HG03045 (cell line): ENCODE measurements at regions not wholly inside any gene's neighbourhood (a gene's known extent, or its start where the extent isn't known, plus 50 kb on each side); places are given as distances from the start of the nearest gene placed in this dataset.
"Not testable (repeated sequence)": the region's sequence is repeated elsewhere in the genome, so short reads cannot be mapped to it uniquely, and the experiment has no call there.

ENCODE experiments used
- ATAC-seq: cut with Tn5 transposase; IDR thresholded peaks from one replicate; pipeline ENCODE4 v1.9.1; 2021; ENCODE audit warnings: mild to moderate bottlenecking, moderate library complexity; ENCODE audit not compliant: unreplicated experiment

DNA sequence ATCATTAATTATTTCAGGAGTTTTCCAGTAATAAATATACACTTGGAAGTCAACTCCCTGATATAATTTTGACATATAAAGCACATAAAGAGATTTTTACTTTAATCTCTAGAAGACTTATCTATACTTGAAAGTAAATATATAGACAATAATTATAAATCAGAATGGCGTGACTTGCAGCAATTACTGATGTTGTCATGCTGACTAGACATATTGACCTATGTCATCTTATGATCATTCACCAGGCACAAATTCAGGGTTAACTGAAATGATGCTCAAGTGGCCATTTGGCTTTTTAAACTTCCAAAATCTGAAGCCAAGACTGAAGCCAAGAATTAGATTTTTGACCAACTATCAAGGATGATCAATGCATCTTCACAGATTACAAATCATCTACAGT lies 192.2 kb downstream of the MCHR2 start:
- ATAC-seq = no peak

DNA sequence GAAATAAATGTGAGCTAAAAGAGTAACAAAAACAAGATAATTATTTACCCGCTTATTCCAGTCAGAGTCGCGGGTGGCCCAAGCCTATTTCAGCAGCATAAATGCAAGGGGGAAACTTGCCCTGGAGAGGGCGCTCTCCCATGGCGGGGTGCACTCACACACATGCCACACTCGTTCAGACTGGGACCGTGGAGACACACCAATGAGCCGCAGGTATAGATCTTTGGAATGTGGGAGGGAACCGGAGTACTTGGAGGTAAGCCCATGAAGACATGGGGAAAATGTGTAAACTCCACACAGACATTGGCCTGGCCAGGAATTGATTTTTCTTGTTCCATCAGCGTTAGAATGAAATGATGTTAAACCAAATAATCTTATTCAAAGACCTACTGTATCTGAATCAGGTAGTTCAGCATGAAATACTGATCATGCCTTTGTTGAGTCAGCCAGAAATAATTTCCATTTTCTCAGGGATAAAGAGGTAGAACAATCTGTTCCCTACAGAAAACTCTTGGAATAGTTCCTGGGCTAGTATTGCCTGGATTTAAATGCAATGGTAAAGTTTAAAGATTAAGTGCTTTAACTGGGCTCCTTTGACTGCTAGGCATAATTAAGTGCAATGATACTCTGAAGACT lies 191.5 kb downstream of the MCHR2 start:
- ATAC-seq = no peak

GRCh38 chr6:99808992-99809391 lies 185.0 kb downstream of the MCHR2 start:
- no peak for ATAC-seq

DNA sequence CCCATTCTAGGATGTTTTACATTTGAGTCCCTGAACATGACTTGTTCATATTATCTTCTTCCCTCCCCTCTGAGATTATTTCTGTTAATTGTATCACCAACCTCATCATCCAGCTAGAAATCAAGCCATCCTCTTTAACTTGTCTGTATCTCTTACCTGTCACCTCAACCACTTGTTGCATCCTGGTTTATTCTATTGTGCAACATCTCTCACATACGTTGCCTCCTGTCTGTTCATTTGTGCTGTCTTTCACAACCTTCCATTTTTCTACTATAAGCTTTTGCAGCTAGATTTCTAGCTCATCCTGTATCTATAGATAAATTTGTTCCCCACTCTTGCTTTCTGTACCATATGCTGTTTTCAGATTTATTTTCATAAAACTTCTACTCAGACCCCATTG lies 183.7 kb downstream of the MCHR2 start:
- no peak for ATAC-seq

GRCh38 chr6:99810942-99811620 lies 182.9 kb downstream of the MCHR2 start:
- ATAC-seq = no peak

GRCh38 chr6:99811636-99812035 lies 182.4 kb downstream of the MCHR2 start:
- no peak for ATAC-seq

- ATAC-seq = no peak
Measured at GRCh38 chr6:99813565-99813964, 180.5 kb downstream of the MCHR2 start.

DNA sequence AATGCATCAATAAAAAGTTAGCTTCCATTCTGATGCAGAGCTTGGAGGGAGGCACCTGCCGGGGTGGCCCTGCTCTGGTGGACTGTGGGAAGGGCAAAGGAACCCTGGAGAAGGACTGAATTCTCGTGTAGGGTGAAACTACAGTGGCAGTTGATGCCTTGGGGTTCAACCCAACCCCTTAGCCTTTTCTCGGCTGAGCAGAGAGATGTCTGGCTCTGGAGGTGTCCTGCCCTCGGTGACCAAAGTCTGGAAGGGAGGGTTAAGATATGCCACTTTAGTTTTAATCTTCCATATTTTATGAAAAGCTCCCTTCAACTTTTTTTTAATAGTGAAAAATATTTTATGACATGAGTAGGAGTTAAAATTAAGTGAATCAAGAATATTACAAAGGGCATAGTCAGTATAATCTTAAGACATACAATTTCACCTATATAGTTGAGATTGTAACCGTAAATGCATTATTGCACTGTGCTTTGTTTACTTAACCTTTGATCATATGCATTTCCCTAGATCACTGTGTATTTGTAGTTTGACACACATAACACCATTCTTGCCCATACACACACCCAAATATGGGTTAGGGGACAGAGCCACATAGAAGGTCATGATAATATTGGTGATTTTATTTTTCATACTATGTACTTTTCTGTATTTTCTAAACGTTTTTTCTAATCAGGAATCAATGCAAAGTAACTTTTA lies 179.6 kb downstream of the MCHR2 start:
- ATAC-seq = no peak

DNA sequence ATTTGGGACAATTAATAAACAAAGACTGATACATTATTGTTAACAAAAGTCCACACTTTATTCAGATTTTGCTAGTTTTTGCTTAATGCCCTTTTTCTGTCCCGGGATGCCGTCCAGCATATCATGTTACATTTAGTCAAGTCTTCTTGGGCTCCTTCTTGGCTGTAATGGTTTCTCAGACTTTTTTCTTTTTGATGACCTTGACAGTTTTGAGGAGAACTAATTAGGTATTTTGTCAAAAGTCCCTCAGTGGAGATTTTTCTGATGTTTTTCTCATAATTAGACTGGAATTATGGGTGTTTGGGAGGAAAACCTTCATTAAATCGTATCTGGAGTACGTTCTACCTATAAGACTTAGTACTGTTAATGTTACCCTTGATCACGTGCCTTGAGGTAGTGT lies 177.2 kb downstream of the MCHR2 start:
- no peak for ATAC-seq

DNA sequence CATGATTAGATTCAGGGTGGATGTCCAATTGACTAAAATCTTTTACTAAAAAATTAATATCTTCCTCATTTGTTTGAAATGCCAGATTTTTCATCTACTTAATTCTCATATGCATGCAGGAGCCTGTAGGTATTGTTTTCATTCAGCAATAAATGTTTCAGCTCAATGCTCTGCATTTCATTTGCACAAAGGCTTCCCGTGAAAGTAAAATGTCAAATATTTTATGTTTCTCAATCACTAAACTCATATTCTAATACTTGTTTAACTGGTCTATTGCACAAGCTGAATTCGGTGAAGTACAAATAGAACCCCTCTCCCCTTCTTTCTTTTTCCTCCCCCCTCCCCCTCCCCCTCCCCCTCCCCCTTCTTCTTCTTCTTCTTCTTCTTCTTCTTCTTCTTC lies 175.9 kb downstream of the MCHR2 start:
- ATAC-seq = no peak

GRCh38 chr6:99819853-99820252 lies 174.2 kb downstream of the MCHR2 start:
- ATAC-seq = no peak

DNA sequence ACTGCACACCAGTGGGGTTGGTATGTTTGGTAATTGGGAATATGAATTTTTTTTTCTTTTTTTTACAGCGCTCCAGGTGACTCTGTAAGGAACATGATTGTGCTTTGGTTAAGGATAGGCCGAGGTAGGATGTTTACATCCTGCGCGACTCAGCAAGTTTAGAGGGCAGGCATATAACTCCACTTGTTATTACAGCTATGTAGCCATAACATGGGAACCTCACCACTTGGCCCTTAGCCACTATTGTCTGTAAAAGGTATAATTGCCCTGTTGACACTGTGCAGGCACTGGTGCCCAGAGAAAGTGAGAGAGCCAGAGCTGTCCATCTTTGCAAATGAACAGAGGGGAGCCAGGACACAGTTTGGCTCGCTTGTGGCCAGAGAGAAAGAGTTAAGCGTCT lies 172.9 kb downstream of the MCHR2 start:
- no peak for ATAC-seq

- no peak for ATAC-seq
Measured at GRCh38 chr6:99822741-99823512, 171.1 kb downstream of the MCHR2 start.

DNA sequence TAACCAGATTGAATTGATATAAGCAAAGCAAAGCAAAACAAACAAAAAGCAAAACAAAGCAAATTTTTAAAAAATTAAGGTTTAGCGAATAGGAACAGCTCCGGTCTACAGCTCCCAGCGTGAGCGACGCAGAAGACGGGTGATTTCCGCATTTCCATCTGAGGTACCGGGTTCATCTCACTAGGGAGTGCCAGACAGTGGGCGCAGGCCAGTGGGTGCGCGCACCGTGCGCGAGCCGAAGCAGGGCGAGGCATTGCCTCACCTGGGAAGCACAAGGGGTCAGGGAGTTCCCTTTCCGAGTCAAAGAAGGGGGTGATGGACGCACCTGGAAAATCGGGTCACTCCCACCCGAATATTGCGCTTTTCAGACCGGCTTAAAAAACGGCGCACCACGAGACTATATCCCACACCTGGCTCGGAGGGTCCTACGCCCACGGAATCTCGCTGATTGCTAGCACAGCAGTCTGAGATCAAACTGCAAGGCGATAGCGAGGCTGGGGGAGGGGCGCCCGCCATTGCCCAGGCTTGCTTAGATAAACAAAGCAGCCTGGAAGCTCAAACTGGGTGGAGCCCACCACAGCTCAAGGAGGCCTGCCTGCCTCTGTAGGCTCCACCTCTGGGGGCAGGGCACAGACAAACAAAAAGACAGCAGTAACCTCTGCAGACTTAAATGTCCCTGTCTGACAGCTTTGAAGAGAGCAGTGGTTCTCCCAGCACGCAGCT lies 170.3 kb downstream of the MCHR2 start:
- ATAC-seq = not testable (repeated sequence)

- ATAC-seq = no peak
Measured at GRCh38 chr6:99833034-99833433, 161.0 kb downstream of the MCHR2 start.

- ATAC-seq = no peak
Measured at GRCh38 chr6:99836471-99836870, 157.6 kb downstream of the MCHR2 start.

- ATAC-seq = no peak
Measured at GRCh38 chr6:99838607-99839006, 155.4 kb downstream of the MCHR2 start.

- ATAC-seq = no peak
Measured at GRCh38 chr6:99841297-99841696, 152.7 kb downstream of the MCHR2 start.

DNA sequence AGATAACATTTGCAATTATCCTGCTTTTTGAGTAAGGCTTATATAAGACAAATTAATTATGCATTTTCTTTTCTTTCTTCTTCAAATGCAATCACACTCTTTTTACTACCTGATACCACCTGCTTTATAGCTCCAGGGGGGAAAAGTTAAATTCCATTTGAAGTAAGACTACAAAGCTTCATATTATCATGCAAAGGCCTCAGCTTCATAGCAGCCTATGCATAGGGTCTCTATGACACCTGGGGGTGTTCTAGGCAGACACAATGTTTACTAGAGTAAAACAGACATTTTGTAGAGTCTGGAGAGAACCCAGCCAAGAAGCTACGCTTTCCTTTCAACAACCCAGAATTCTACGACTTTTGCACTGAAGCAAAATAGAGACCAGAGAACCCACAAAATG lies 148.0 kb downstream of the MCHR2 start:
- no peak for ATAC-seq

DNA sequence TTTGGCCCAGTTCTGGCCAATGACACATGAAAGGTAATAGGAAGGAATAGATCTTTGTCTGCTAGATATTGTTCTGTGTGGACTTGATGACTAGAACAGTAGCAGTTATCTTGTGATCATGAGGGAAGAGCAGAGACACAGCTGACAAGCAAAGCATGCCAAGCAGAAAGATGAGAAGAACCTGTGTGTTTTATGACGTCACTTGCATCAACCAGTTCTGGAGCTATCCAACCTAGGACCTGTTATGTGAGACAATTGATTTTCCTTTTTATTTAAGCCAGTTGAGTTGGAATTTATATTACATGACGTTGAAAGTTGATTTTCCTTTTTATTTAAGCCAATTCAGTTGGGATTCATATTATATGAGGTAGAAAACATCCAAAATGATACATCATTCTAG lies 143.2 kb downstream of the MCHR2 start:
- no peak for ATAC-seq

DNA sequence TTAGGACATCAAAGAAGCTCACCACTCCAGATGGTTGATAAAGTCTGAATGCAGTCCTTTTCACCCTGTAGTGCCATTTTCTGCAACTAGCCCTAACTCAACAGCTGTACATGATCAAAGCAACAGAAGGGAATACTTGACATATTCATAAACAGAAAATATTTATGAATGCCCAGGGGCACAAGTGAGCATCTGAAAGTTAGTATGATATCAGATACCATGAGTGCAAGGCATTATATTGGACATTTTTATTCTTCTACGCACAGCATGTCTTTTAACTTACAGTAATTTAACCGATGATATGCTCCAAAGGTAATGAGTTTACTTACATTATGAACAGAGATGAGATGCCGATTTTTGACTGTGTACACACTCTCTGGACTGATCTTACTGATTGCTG lies 142.0 kb downstream of the MCHR2 start:
- ATAC-seq = no peak
